ENCODE measurements at regions not wholly inside any gene's neighbourhood (a gene's known extent, or its start where the extent isn't known, plus 50 kb on each side); places are given as distances from the start of the nearest gene placed in this dataset.

- TF ChIP-seq CTCF (IDR thresholded peaks at IDR 0.05; ENCODE audit: low read length) (no peak), EZH2 (optimal IDR thresholded peaks at IDR 0.05; ENCODE audit: low read depth, low read length) (no peak), EZH2phosphoT487 (IDR thresholded peaks at IDR 0.05; ENCODE audit: low read length) (no peak)
Measured at GRCh38 chr2:67057901-67058703, 339.0 kb upstream of the ETAA1 start.

Measured in MM.1S (cell line).